HepG2 (cell line): ENCODE measurements at regions not wholly inside any gene's neighbourhood (a gene's known extent, or its start where the extent isn't known, plus 50 kb on each side); places are given as distances from the start of the nearest gene placed in this dataset.

Source experiments
- ATAC-seq: fragments of 200-7000 bp; cut with Tn5 transposase; 3 replicates; pipeline ENCODE4 v1.9.1; 2020; ENCODE audit warnings: mild to moderate bottlenecking, moderate library complexity
- BruUV-seq: library from RNA; stranded (reverse); fragments of 400-500 nt; replicated peaks from 2 replicates; lab custom pipeline; 2021; lab: Mats Ljungman, UMichigan
- CTCF ChIA-PET: fragments of 300-600 bp; formaldehyde crosslinking; extraction: SDS; loops from one replicate; lab custom pipeline; 2021; ENCODE audit warnings: low total read pairs, inconsistent platforms, low intra/inter-chr PET ratio; lab: Yijun Ruan, JAX
- POLR2A ChIA-PET: fragments of 350-600 bp; sonication (Branson Sonifier 250); formaldehyde crosslinking; loops from one replicate; lab custom pipeline; 2020; ENCODE audit warnings: antibody characterized with exemption, inconsistent platforms; lab: Yijun Ruan, JAX
- DNase-seq: peaks from one replicate; pipeline ENCODE4 v3.0.0-alpha.2; 2015; ENCODE audit warnings: low spot score
- FAIRE-seq: peaks from 3 replicates; lab custom pipeline; 2011; peaks lifted over from hg19 to GRCh38; lab: Jason Lieb, UNC
- H2AFZ ChIP-seq: one replicate; pipeline ENCODE4 v1.6.1; 2011; ENCODE audit warnings: low read length, inconsistent platforms
- H3K27ac ChIP-seq: fragments of 300-600 bp; 3 replicates; pipeline ENCODE4 v1.8.0; 2011; ENCODE audit warnings: mixed run types, mild to moderate bottlenecking, mixed read lengths, low read length, inconsistent platforms; ENCODE audit not compliant: insufficient read depth; ENCODE audit errors: extremely low read length
- H3K27me3 ChIP-seq, 2 experiments: fragments of 200-600 bp in 1 of 2; 2 replicates in 1 of 2; 3 replicates in 1 of 2; pipeline versions ENCODE4 v1.6.0 to v1.8.0; 2011; ENCODE audit warnings: low read length in 2 of 2, mild to moderate bottlenecking in 2 of 2, moderate library complexity in 2 of 2, inconsistent platforms in 1 of 2; ENCODE audit not compliant: insufficient read depth in 2 of 2, control insufficient read depth in 1 of 2
- H3K36me3 ChIP-seq, 2 experiments: fragments of 200-600 bp in 1 of 2; replicated peaks in 1 of 2; 2 replicates in 1 of 2; 3 replicates in 1 of 2; pipeline versions ENCODE4 v1.5.1 to v1.8.0; 2011; ENCODE audit warnings: low read length in 2 of 2, inconsistent platforms in 1 of 2; ENCODE audit not compliant: insufficient read depth in 2 of 2, control insufficient read depth in 1 of 2
- H3K4me1 ChIP-seq: 2 replicates; pipeline ENCODE4 v1.5.1; 2012; ENCODE audit warnings: low read length, inconsistent platforms; ENCODE audit not compliant: insufficient read depth
- H3K4me2 ChIP-seq: 2 replicates; pipeline ENCODE4 v1.6.0; 2011; ENCODE audit warnings: low read depth, low read length, inconsistent platforms
- H3K4me3 ChIP-seq, 3 experiments: fragments of 200-600 bp in 1 of 3; sonication (generic), shearing (Covaris generic) in 1 of 3; replicated peaks in 1 of 3; 2 replicates each; pipeline ENCODE4 v1.5.1; 2011 to 2016; ENCODE audit warnings: low read length in 3 of 3, inconsistent platforms in 2 of 3, low read depth in 2 of 3, mild to moderate bottlenecking in 2 of 3, control low read depth in 1 of 3, mixed read lengths in 1 of 3; ENCODE audit not compliant: insufficient read depth in 1 of 3
- H3K79me2 ChIP-seq: one replicate; pipeline ENCODE4 v1.6.1; 2011; ENCODE audit warnings: low read length, inconsistent platforms; ENCODE audit not compliant: insufficient read depth
- H3K9ac ChIP-seq: 2 replicates; pipeline ENCODE4 v1.6.0; 2011; ENCODE audit warnings: mild to moderate bottlenecking, low read depth, low read length, inconsistent platforms; ENCODE audit not compliant: insufficient read depth
- H3K9me3 ChIP-seq: 2 replicates; pipeline ENCODE4 v1.5.1; 2012; ENCODE audit warnings: mild to moderate bottlenecking, low read length
- H4K20me1 ChIP-seq: 2 replicates; pipeline ENCODE4 v1.6.0; 2011; ENCODE audit warnings: inconsistent platforms, mild to moderate bottlenecking, low read length, moderate library complexity; ENCODE audit not compliant: insufficient read depth
- ATF7 ChIP-seq, 2 experiments: fragments of 450-650 bp in 1 of 2; sonication (generic) in 1 of 2; formaldehyde crosslinking in 1 of 2; IDR thresholded peaks; 2 replicates each; pipeline versions ENCODE4 v1.4.0 to v1.6.1; 2016 to 2020; ENCODE audit warnings: antibody characterized with exemption in 1 of 2, mild to moderate bottlenecking in 1 of 2, missing genetic modification reagents in 1 of 2
- GZF1 ChIP-seq: sonication (generic); formaldehyde crosslinking; IDR thresholded peaks from 2 replicates; pipeline ENCODE4 v1.5.1; 2020; ENCODE audit warnings: mild to moderate bottlenecking, missing genetic modification reagents
- KMT2A ChIP-seq: sonication (generic); formaldehyde crosslinking; IDR thresholded peaks from 2 replicates; pipeline ENCODE4 v1.4.0; 2020; ENCODE audit warnings: missing genetic modification reagents
- MAFK ChIP-seq, 2 experiments: IDR thresholded peaks in 1 of 2; conservative IDR thresholded peaks in 1 of 2; 2 replicates each; pipeline ENCODE4 v1.6.1; 2011; ENCODE audit warnings: improper control_type of control experiment in 2 of 2, low read length in 2 of 2
- MTA1 ChIP-seq: sonication (generic); formaldehyde crosslinking; IDR thresholded peaks from 2 replicates; pipeline ENCODE4 v1.4.0; 2020; ENCODE audit warnings: missing genetic modification reagents, mild to moderate bottlenecking, borderline replicate concordance
- XRCC5 ChIP-seq: fragments of 200-400 bp; formaldehyde crosslinking; optimal IDR thresholded peaks from 2 replicates; pipeline ENCODE3; 2017; ENCODE audit warnings: mild to moderate bottlenecking, low read length
- ZC3H4 ChIP-seq: sonication (generic); formaldehyde crosslinking; IDR thresholded peaks from 2 replicates; pipeline ENCODE4 v1.4.0; 2020; ENCODE audit warnings: missing genetic modification reagents, borderline replicate concordance
- ZFP41 ChIP-seq: sonication (generic); formaldehyde crosslinking; IDR thresholded peaks from 2 replicates; pipeline ENCODE4 v1.4.0; 2020; ENCODE audit warnings: mild to moderate bottlenecking, missing genetic modification reagents, borderline replicate concordance
- ZHX1 ChIP-seq: sonication (generic); formaldehyde crosslinking; IDR thresholded peaks from 2 replicates; pipeline ENCODE4 v1.8.1; 2022; ENCODE audit warnings: low read depth, mild to moderate bottlenecking, missing genetic modification reagents
- ZNF20 ChIP-seq: sonication (generic); formaldehyde crosslinking; IDR thresholded peaks from 2 replicates; pipeline ENCODE4 v1.4.0; 2020; ENCODE audit warnings: mild to moderate bottlenecking, moderate library complexity, missing genetic modification reagents
- ZNF225 ChIP-seq: sonication (generic); formaldehyde crosslinking; IDR thresholded peaks from 2 replicates; pipeline ENCODE4 v1.4.0; 2020; ENCODE audit warnings: mild to moderate bottlenecking, missing genetic modification reagents
- ZNF275 ChIP-seq: sonication (generic); formaldehyde crosslinking; IDR thresholded peaks from 2 replicates; pipeline ENCODE4 v1.8.0; 2022; ENCODE audit warnings: missing genetic modification reagents, mild to moderate bottlenecking, inconsistent platforms, borderline replicate concordance
- WGBS: methylation state at CpG from one replicate; pipeline ENCODE4 v1.1.6; 2017; ENCODE audit warnings: low lambda C conversion rate; 5-methylcytosine and 5-hydroxymethylcytosine counted together
- in situ Hi-C: cut with HindIII; loops from 2 replicates; pipeline ENCODE4 v1.10.0; 2017; ENCODE audit warnings: low pct_unique_long_range_greater_than_20kb; ENCODE audit not compliant: extremely low pct_ligation_motif_present
- intact Hi-C: fragments of 100-400 bp; cut with micrococcal nuclease; formaldehyde crosslinking; loops from one replicate; pipeline ENCODE4 v1.10.0; 2022; ENCODE audit not compliant: unreplicated experiment
- TF ChIP-seq, protein P1 (sequence below): sonication (generic); formaldehyde crosslinking; IDR thresholded peaks from 2 replicates; pipeline ENCODE4 v1.4.0; 2020; ENCODE audit warnings: mild to moderate bottlenecking, missing genetic modification reagents

GRCh38 chr12:114852976-114853529 is 169.1 kb upstream of the TBX3 start:
- H3K36me3 ChIP-seq: no peaks in the 10 kb centered on the region
- no peaks in the 10 kb centered on the region for H4K20me1 ChIP-seq
- TF ChIP-seq ZFP41: no peak
- TF ChIP-seq ZNF20 (CRISPR knock-in tag): no peak
- peak; percentile 95; the same call in 1 of the 2 replicates for TF ChIP-seq GZF1
- H3K9me3 ChIP-seq: no peaks in the 10 kb centered on the region
- no TSS peak for BruUV-seq
- no peak overlapping the region for H2AFZ ChIP-seq
- no peaks in the 10 kb centered on the region for H3K27me3 ChIP-seq
- H3K4me2 ChIP-seq: no peak overlapping the region
- intact Hi-C loops (no loop called here), in situ Hi-C loops (no loop called here)
- H3K4me1 ChIP-seq: peaks cover 8% of the 10 kb centered on the region
- no peaks in the 10 kb centered on the region for H3K79me2 ChIP-seq
- DNase-seq (no peak), ATAC-seq (no peak), FAIRE-seq (no peak)
- no peak overlapping the region for H3K27ac ChIP-seq
- POLR2A ChIA-PET: no interaction called here
- CTCF ChIA-PET: no interaction called here
- H3K4me3 ChIP-seq: no peak overlapping the region
- H3K9ac ChIP-seq: no peak overlapping the region
- 67% methylated on average over 10 of the region's 10 CpGs for WGBS

GRCh38 chr12:114851981-114852380 is 168.0 kb upstream of the TBX3 start:
- Histone ChIP-seq H3K36me3 (no peaks in the 10 kb centered on the region), H3K79me2 (no peaks in the 10 kb centered on the region), H2AFZ (no peak overlapping the region), H3K27ac (no peak overlapping the region), H3K9me3 (no peaks in the 10 kb centered on the region), H3K9ac (no peak overlapping the region), H3K4me3 (no peak overlapping the region), H3K27me3 (no peaks in the 10 kb centered on the region), H4K20me1 (no peaks in the 10 kb centered on the region), H3K4me1 (peaks cover 11% of the 10 kb centered on the region), H3K4me2 (no peak overlapping the region)
- ChIA-PET POLR2A (interaction anchor here (0.6 to 1.3 kb wide), 2 partner anchors 35 to 168 kb away, joined by 3 to 4 read pairs; partner anchors contain the start of gene TBX3), CTCF (no interaction called here)
- FAIRE-seq: no peak
- ATAC-seq: no peak
- no TSS peak for BruUV-seq
- in situ Hi-C loops: no loop called here
- intact Hi-C loops: no loop called here
- no peak for DNase-seq
- 75% methylated on average over 7 of the region's 7 CpGs for WGBS
- TF ChIP-seq ATF7 (IDR thresholded peaks at IDR 0.05): no peak
- no peak for TF ChIP-seq ATF7 (CRISPR knock-in tag; IDR thresholded peaks at IDR 0.05)
- TF ChIP-seq, protein P1, sequence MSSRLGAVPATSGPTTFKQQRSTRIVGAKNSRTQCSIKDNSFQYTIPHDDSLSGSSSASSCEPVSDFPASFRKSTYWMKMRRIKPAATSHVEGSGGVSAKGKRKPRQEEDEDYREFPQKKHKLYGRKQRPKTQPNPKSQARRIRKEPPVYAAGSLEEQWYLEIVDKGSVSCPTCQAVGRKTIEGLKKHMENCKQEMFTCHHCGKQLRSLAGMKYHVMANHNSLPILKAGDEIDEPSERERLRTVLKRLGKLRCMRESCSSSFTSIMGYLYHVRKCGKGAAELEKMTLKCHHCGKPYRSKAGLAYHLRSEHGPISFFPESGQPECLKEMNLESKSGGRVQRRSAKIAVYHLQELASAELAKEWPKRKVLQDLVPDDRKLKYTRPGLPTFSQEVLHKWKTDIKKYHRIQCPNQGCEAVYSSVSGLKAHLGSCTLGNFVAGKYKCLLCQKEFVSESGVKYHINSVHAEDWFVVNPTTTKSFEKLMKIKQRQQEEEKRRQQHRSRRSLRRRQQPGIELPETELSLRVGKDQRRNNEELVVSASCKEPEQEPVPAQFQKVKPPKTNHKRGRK: no peak
- TF ChIP-seq ZC3H4 (CRISPR knock-in tag): no peak
- no peak for TF ChIP-seq KMT2A
- no peak for TF ChIP-seq MTA1 (CRISPR knock-in tag)
- no peak for TF ChIP-seq MAFK (conservative IDR thresholded peaks at IDR 0.05 in 1 of 2, IDR thresholded peaks at IDR 0.05 in 1 of 2; ENCODE audit: low read length in 2 of 2)
- no peak for TF ChIP-seq XRCC5
- no peak for TF ChIP-seq ZNF275
- TF ChIP-seq ZHX1: no peak
- no peak for TF ChIP-seq ZNF225 (CRISPR knock-in tag)
